ENCODE measurements at regions not wholly inside any gene's neighbourhood (a gene's known extent, or its start where the extent isn't known, plus 50 kb on each side); places are given as distances from the start of the nearest gene placed in this dataset.
"Not testable (repeated sequence)": the region's sequence is repeated elsewhere in the genome, so short reads cannot be mapped to it uniquely, and the experiment has no call there.

DNA sequence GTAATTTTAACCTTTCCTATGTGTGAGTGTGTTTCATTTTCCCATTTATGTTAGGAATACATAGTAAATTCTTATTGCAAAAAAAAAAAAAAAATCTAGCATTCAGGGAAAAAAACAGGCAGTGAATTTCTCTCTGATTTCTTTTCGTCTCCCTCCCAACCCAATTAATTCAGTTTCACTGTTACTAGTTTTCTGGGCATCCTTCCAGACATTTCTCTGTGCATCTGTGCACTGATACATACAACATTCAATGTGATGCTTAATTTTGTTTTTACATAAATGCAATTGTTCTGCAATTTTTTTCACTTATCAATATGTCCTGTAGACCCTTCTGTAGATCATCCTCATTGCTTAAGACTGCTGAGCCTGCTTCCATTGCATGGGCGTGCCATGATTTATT lies 694.3 kb upstream of the TBX3 start:
- intact Hi-C loops (cut with micrococcal nuclease): no loop called here
- CTCF ChIA-PET: no interaction called here
- no peaks in the 10 kb centered on the region for H3K36me3 Mint-ChIP-seq

DNA sequence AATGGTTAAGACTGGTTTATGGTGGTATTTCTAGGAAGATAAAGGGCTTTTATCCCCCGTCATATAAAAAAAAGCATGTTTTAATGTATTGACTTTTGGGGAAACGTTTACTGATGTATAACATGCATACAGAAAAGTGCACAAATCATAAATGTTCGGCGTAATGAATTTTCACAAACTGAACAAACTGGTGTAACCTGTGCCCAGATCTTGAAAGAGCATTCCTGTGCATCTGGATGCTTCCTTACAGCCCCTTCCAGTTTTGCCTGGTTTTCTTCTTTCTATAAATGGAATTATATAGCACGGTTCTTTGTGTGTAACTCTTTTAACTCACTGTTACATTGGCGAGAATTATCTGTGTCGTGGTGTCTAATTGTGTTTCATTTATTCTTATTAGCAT lies 693.8 kb upstream of the TBX3 start:
- intact Hi-C loops (cut with micrococcal nuclease): no loop called here

More for the DNA sequence above, 694.3 kb upstream of the TBX3 start:
- no peak for DNase-seq
- peaks cover 15% of the 10 kb centered on the region for H3K9me3 Mint-ChIP-seq
- POLR2A ChIA-PET: no interaction called here
- no peak overlapping the region for H3K4me3 Mint-ChIP-seq
- no peaks in the 10 kb centered on the region for H3K27me3 Mint-ChIP-seq
- no peak overlapping the region for H3K27ac Mint-ChIP-seq
- H3K4me1 Mint-ChIP-seq (ENCODE audit: low read depth): no peaks in the 10 kb centered on the region

DNA sequence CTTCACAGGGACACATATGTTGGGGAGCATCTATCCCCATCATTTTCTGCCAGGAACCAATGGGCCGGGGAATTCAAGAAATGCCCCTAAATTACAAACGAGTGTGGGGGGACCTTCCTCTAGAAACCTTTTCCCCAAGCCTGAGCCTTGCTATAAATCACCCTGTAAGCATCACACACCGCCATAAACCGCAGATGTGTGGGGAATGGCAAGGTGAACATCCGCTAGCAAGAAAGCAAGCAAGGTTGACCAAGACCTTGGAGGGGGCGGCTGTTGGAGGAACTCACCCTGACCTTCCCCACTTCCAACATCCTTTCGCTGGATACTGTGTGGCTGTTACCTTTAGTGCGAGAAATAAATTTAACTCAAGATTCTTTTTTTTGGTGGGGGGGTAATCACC lies 693.3 kb upstream of the TBX3 start:
- intact Hi-C loops (cut with micrococcal nuclease): no loop called here
- Mint-ChIP-seq H3K4me3 (no peak overlapping the region), H3K27ac (no peak overlapping the region), H3K9me3 (peaks cover 19% of the 10 kb centered on the region), H3K36me3 (no peaks in the 10 kb centered on the region), H3K27me3 (no peaks in the 10 kb centered on the region), H3K4me1 (ENCODE audit: low read depth) (no peaks in the 10 kb centered on the region)
- no peak for DNase-seq
- ChIA-PET POLR2A (no interaction called here), CTCF (no interaction called here)

More for the DNA sequence above, 693.8 kb upstream of the TBX3 start:
- ChIA-PET POLR2A (no interaction called here), CTCF (no interaction called here)
- H3K27me3 Mint-ChIP-seq: no peaks in the 10 kb centered on the region
- no peak overlapping the region for H3K27ac Mint-ChIP-seq
- DNase-seq: no peak
- peaks cover 16% of the 10 kb centered on the region for H3K9me3 Mint-ChIP-seq
- no peaks in the 10 kb centered on the region for H3K36me3 Mint-ChIP-seq
- H3K4me1 Mint-ChIP-seq (ENCODE audit: low read depth): no peaks in the 10 kb centered on the region
- H3K4me3 Mint-ChIP-seq: no peak overlapping the region

DNA sequence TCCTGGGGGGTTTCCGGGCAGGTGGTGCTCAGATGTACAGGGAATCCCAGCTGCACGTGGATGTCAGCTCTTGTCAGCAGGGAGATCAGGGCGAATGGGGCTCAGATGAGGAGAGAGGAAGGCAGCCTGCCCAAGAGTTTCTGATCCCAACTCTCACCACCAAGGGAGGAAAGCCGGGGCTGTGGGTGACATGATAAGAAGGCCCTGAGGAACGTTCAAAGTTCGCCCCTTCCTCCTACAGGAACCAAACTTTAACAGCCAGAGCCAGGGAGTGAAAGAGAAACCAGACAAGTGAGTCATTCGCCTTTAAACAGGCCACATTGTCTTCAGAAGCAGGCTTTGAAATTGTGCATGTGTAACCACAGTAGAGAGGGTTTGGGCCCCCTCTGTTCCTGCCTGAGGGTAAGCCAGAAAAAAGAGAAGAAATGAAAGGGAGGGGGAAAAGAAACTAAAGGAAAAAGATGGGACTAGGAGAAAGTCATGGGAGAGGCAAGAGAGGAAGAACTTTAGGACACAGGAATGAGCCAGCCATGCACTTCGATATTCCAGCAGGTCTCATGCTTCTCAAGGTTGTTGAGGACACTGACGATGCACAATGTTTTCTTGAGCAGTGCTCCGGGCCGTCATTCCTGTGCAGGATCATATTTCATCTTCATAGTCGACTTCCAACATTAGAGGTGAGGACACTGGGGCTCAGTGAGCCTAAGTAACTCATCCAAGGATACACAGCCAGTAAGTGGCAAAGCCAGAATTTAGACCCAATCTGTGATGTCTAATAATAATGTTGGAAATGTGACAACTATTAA lies 691.4 kb upstream of the TBX3 start:
- no peaks in the 10 kb centered on the region for H3K4me1 Mint-ChIP-seq (ENCODE audit: low read depth)

DNA sequence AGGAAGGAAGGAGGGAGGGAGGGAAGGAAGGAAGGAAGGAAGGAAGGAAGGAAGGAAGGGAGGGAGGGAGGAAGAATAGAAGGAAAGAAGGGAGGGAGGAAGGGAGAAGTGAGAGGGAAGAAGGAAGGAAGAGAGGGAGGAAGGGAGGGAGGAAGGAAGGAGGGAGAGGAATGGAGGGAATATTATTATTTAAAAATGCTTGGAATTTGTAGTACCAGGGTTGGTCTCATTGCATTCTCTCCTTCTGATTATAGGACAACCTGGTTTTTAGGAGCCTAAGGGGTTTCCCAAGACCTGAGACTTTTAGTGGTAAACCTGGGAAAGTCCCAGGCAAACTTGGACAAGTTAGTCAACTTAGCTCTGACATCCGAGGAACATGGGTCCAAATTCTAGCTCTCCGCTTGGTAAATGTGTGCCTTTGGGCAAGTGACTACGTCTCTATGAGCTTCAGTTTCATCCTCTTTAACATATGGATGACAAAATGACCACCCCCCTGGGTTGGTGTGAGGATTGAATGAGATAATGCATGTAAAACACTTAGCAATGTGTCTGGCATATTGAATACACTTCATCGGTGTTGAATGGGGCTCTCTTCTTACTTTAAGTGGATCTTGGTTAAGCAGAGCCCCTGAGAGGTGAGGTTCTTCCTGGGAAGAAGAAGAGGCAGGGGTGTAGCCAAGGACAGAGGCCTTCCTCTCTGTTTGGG lies 690.7 kb upstream of the TBX3 start:
- DNase-seq: no peak
- ChIA-PET POLR2A (no interaction called here), CTCF (no interaction called here)
- Mint-ChIP-seq H3K27me3 (no peaks in the 10 kb centered on the region), H3K27ac (no peak overlapping the region), H3K9me3 (peaks cover 17% of the 10 kb centered on the region), H3K4me3 (no peak overlapping the region), H3K4me1 (ENCODE audit: low read depth) (no peaks in the 10 kb centered on the region), H3K36me3 (no peaks in the 10 kb centered on the region)
- intact Hi-C loops (cut with micrococcal nuclease): no loop called here

More for the DNA sequence above, 691.4 kb upstream of the TBX3 start:
- no peaks in the 10 kb centered on the region for H3K27me3 Mint-ChIP-seq
- no peaks in the 10 kb centered on the region for H3K36me3 Mint-ChIP-seq
- no peak for DNase-seq
- intact Hi-C loops (cut with micrococcal nuclease): no loop called here
- ChIA-PET POLR2A (no interaction called here), CTCF (no interaction called here)
- no peak overlapping the region for H3K27ac Mint-ChIP-seq
- no peak overlapping the region for H3K4me3 Mint-ChIP-seq
- peaks cover 17% of the 10 kb centered on the region for H3K9me3 Mint-ChIP-seq

DNA sequence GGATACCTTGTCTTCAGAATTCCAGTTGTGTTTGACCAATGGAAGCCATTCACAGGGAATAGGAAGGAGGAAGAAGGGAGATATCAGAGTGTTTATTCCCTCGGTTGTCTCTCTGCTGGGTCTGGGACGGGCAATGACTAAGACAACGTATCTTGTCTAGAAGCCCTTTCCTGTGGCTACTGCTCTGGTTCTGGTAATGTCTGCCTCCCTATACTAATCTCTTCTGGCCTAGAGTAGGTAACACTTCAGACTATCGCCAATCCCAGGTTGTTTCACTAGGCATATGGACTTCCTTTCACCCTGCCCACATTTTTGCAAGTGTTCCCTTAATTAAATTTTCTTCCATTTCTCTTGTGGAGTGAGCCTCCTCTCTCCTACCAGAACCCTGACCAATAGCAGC lies 687.7 kb upstream of the TBX3 start:
- Mint-ChIP-seq H3K4me1 (ENCODE audit: low read depth) (no peaks in the 10 kb centered on the region), H3K9me3 (peaks cover 23% of the 10 kb centered on the region), H3K4me3 (no peak overlapping the region), H3K27ac (no peak overlapping the region), H3K27me3 (no peaks in the 10 kb centered on the region), H3K36me3 (no peaks in the 10 kb centered on the region)
- ChIA-PET POLR2A (no interaction called here), CTCF (no interaction called here)
- intact Hi-C loops (cut with micrococcal nuclease): no loop called here
- DNase-seq: no peak

DNA sequence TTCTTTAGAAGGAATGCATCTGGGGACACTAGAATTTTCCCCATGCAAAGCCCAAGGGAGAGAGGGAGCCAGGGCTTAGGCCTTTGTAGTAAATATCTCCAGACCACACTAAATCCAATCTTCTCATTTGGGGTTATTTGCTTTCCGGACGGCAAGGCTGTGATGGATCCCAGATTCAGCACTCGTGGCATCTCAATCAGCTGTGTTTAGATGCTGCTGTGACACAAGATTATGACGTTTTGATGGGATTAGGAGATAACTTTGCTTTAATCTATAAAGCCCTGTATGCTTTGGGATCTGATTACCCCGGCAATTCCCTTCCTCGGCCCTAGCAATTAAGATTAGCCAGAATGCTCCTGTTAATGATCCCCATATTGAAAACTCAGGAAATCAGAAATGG lies 686.7 kb upstream of the TBX3 start:
- Mint-ChIP-seq H3K4me3 (no peak overlapping the region), H3K27ac (no peak overlapping the region), H3K9me3 (peaks cover 26% of the 10 kb centered on the region), H3K36me3 (no peaks in the 10 kb centered on the region), H3K4me1 (ENCODE audit: low read depth) (no peaks in the 10 kb centered on the region), H3K27me3 (no peaks in the 10 kb centered on the region)
- CTCF ChIA-PET: no interaction called here
- DNase-seq: no peak
- POLR2A ChIA-PET: interaction anchor here (0.7 kb wide), 1 partner anchor 542 kb away, joined by 5 read pairs; no protein-coding TSS in a partner anchor
- intact Hi-C loops (cut with micrococcal nuclease): no loop called here

DNA sequence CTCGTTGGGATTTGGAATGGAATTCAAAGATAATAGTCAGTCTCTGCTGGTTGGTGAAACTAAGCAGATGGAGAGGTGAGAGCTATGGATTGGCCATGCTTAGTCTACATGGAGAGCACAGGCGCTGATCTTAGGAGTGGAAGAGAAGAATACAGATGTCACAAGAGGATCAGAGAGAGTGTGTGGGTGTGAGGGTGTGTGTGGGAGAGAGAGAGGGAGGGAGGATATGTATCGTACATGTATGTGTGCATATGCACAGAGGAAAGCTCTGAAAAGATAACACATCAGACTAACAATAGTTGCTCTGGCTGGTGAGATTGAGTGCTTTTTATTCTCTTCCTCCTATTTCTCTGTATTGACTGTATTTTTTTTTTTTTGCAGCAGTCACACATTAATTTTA lies 686.2 kb upstream of the TBX3 start:
- Mint-ChIP-seq H3K27ac (no peak overlapping the region), H3K27me3 (no peaks in the 10 kb centered on the region), H3K36me3 (no peaks in the 10 kb centered on the region), H3K4me1 (ENCODE audit: low read depth) (no peaks in the 10 kb centered on the region), H3K9me3 (peaks cover 26% of the 10 kb centered on the region), H3K4me3 (no peak overlapping the region)
- DNase-seq: no peak
- POLR2A ChIA-PET: interaction anchor here (0.7 kb wide), 1 partner anchor 542 kb away, joined by 5 read pairs; no protein-coding TSS in a partner anchor
- intact Hi-C loops (cut with micrococcal nuclease): no loop called here
- CTCF ChIA-PET: no interaction called here

DNA sequence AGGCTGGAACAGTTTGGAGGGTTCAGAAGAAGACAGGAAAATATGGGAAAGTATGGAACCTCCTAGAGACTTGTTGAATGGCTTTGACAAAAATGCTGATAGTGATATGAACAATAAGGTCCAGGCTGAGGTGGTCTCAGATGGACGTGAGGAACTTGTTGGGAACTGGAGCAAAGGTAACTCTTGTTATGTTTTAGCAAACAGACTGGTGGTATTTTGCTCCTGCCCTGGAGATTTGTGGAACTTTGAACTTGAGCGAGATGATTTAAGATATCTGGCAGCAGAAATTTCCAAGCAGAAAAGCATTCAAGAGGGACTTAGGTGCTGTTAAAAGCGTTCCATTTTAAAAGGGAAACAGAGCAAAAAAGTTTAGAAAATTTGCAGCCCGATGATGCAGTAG lies 682.3 kb upstream of the TBX3 start:
- DNase-seq; H3K4me1 Mint-ChIP-seq (ENCODE audit: low read depth); CTCF ChIA-PET; intact Hi-C loops (cut with micrococcal nuclease); H3K27me3 Mint-ChIP-seq; H3K4me3 Mint-ChIP-seq; H3K36me3 Mint-ChIP-seq; POLR2A ChIA-PET; H3K27ac Mint-ChIP-seq: not testable (repeated sequence)
- peaks cover 16% of the 10 kb centered on the region for H3K9me3 Mint-ChIP-seq

DNA sequence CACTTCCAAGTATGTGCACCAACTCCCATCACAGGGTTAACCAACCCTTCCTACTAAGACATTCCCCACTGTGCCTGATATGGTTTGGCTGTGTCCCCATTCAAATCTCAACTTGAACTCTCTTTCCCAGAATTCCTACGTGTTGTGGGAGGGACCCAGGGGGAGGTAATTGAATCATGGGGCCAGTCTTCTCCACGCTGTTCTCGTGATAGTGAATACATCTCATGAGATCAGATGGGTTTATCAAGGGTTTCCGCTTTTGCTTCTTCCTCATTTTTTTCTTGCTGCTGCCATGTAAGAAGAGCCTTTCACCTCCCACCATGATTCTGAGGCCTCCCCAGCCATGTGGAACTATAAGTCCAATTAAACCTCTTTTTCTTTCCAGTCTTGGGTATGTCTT lies 681.8 kb upstream of the TBX3 start:
- H3K27ac Mint-ChIP-seq; H3K27me3 Mint-ChIP-seq; CTCF ChIA-PET; DNase-seq; H3K4me1 Mint-ChIP-seq (ENCODE audit: low read depth); H3K36me3 Mint-ChIP-seq; intact Hi-C loops (cut with micrococcal nuclease); H3K4me3 Mint-ChIP-seq; POLR2A ChIA-PET: not testable (repeated sequence)
- peaks cover 16% of the 10 kb centered on the region for H3K9me3 Mint-ChIP-seq

DNA sequence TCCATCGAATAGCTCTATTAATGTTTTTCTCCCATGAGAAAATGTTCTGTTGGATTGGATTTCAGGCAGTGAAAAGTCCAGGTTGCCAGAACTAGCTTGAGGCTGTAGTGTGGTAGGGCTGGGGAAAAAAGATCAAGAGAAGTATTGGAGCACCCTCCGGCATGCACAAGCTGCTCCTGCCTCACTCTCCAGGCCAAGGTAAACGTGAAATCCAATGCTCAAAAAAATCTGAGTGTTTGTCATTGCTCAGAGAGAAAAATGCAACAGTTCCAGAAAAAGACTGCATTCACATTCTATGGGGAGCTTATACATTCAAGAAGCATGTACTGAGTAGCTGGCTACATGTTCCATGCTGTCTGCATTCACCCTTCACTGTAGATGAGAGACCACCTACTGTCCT lies 680.9 kb upstream of the TBX3 start:
- intact Hi-C loops (cut with micrococcal nuclease): no loop called here
- Mint-ChIP-seq H3K4me1 (ENCODE audit: low read depth) (no peaks in the 10 kb centered on the region), H3K36me3 (no peaks in the 10 kb centered on the region), H3K4me3 (no peak overlapping the region), H3K27me3 (no peaks in the 10 kb centered on the region), H3K27ac (no peak overlapping the region), H3K9me3 (peaks cover 16% of the 10 kb centered on the region)
- DNase-seq: no peak
- POLR2A ChIA-PET: no interaction called here
- CTCF ChIA-PET: no interaction called here

DNA sequence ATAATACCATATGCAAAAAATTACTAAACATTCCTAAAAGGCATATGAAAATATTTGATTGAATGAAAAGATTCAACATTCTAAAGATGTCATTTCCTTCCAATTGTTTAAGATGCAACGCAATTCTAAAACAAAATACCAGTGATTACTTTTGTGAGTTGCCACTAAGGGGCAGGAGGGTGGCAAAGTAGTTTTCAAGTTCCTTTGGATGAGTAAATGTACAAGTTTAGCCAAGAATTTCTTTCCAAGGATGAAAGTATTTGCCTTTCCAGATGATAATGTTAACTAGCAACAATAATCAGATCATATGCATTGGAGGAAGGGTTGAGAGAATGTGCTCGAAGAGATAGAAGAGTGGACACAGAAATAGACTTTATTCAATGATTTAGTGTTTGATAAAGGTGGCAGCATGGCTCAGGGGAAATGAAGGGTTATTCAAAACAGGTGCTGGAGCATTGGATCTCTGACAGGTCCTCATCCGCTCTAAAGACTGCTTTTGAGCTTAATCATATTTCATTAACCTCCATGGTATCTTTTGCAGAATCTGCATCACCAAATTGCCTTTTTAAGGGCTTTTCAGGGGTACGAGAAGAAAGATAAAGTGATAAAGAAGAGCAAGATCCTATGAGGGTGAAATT lies 678.5 kb upstream of the TBX3 start:
- Mint-ChIP-seq H3K9me3 (peaks cover 9% of the 10 kb centered on the region), H3K36me3 (no peaks in the 10 kb centered on the region), H3K4me1 (ENCODE audit: low read depth) (no peaks in the 10 kb centered on the region), H3K27me3 (no peaks in the 10 kb centered on the region), H3K27ac (no peak overlapping the region), H3K4me3 (no peak overlapping the region)
- ChIA-PET CTCF (no interaction called here), POLR2A (no interaction called here)
- intact Hi-C loops (cut with micrococcal nuclease): no loop called here
- no peak for DNase-seq

DNA sequence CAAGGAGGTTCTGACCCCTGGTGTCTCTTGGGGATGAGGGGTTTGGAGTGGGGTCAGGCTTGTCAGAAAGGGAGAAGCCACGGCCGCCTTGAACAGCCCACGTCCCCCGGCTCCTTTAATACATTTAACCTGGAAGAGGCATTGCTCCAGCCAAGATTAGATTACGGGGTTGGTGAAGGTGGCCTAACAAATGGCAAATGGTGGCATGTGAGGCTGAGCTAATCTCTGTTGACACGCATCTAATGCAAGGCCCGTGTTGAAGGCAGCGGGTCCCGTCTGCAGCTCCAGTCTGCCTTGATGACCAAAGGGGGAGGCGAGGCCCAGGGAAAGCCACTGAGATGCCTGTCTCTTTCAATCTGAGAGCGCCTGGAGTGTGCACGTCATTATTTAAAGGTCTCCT lies 673.7 kb upstream of the TBX3 start:
- no peak for DNase-seq
- Mint-ChIP-seq H3K4me3 (no peak overlapping the region), H3K27me3 (no peaks in the 10 kb centered on the region), H3K9me3 (peaks cover 6% of the 10 kb centered on the region), H3K36me3 (no peaks in the 10 kb centered on the region), H3K4me1 (ENCODE audit: low read depth) (no peaks in the 10 kb centered on the region), H3K27ac (no peak overlapping the region)
- intact Hi-C loops (cut with micrococcal nuclease): no loop called here
- ChIA-PET POLR2A (no interaction called here), CTCF (no interaction called here)
